ENCODE measurements at regions not wholly inside any gene's neighbourhood (a gene's known extent, or its start where the extent isn't known, plus 50 kb on each side); places are given as distances from the start of the nearest gene placed in this dataset.
"Not testable (repeated sequence)": the region's sequence is repeated elsewhere in the genome, so short reads cannot be mapped to it uniquely, and the experiment has no call there.

DNA sequence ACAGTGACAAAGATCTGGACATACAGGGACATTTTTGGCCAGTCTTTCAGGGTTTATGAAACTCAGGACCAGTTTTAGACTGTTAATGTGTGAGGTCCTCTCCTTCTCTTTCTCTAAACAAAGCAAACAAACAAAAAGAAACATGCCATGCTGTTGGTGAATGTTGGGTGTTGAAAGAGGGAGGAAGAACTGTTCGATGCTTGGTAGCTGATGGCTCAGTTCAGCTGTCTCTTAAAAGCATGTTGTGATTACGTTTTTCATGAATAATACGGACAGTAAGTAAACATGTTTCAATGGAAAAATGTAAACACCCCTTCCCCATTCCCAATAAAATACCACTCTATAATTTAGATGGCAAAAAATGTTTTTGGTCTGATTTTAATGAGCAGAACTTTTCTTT lies 219.1 kb downstream of the SEC23IP start:
- DNase-seq (ENCODE audit: low read depth), result no peak

DNA sequence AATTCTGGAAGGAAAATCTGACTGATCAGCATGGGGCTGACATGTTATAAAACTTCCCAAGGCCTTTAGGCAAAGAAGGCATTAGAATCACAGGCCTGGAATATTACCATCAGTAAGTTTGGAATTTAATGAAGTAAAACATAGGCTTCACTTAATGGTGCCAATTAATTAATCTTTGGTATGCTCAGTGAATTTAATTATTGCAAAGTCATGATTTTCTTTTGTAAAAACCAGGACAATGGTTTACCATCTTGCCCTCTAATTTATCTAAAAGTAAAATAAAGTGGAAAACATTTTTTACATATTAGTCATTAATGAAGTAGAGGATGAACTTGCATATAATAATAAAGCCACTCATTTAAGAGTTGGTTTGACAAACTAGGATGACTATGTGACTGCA lies 220.3 kb downstream of the SEC23IP start:
- no peak for DNase-seq (ENCODE audit: low read depth)

DNA sequence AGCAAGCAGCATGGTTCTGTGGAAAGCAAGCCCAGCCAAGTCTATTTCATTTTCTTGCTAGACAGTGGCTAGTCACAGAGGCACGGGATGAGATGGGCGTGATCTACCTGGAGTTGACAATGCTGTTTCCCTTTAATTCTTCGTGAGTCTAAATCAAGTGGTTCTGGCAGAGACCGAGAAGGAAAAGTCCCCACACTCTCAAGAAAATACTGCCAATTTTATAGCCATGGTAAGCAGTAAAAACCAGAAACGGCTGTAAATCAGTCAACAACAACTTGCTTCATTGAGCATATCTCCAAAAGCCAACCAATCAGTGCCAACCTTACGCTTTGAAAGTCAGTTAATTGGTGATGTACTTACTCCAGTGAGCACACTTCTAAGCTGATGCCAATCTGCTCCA lies 223.4 kb downstream of the SEC23IP start:
- DNase-seq (ENCODE audit: low read depth), result no peak

DNA sequence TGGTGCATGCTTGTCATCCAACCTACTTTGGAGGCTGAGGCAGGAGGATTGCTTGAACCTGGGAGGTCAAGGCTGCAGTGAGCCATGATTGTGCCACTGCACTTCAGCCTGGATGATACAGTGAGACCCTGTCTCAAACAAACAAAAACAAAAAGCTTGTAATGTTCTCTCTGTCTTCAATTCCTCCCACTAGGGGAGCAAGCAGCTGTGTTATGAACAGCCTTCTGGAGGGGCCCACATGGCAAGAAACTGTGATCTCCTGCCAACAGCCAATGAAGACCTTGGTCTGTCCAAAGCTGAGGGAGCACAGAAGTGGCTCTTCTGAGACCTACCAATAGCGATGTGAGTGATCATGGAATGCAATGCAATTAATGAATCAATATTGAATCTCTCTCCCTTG lies 229.2 kb downstream of the SEC23IP start:
- DNase-seq (ENCODE audit: low read depth), result no peak

DNA sequence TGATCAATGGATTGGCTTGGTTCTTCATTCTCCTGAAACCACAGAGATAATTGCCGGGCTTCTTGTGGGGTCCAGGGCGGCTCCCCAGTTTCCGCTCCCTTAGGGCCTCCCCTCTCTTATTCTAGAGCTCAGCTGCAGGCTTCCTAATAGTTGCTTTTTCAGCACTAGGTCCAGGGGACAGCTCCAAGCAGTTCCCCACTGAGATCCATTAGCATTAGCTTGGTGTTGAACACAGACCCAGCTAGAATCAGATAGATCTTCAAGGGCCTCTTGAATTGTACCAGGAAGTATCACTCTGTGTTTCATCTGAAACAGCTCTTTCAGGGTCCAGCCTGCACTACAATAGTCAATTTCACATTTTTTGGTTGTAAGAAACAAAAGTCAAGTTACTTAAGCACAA lies 238.7 kb downstream of the SEC23IP start:
- DNase-seq (ENCODE audit: low read depth), result no peak

DNA sequence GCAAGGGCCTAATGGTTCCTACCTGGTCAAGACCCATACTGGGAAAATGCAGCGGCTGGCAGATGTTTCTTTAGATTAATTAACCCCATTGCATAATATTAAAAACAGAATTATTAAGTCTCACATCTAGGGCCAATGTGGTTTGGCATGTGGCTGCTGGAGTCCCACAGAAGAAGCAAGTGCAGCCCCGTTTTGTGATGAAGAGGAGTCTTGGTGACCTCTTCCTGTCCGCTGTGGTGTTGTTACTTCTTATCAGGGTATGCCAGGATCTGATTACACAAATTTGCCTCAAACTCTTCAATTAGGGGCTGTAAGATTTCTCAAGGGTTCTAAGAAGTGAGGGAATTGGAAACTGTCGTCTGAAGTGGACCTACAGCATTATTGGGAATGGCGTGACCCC lies 240.3 kb downstream of the SEC23IP start:
- peak; percentile 84 for DNase-seq (ENCODE audit: low read depth)

DNA sequence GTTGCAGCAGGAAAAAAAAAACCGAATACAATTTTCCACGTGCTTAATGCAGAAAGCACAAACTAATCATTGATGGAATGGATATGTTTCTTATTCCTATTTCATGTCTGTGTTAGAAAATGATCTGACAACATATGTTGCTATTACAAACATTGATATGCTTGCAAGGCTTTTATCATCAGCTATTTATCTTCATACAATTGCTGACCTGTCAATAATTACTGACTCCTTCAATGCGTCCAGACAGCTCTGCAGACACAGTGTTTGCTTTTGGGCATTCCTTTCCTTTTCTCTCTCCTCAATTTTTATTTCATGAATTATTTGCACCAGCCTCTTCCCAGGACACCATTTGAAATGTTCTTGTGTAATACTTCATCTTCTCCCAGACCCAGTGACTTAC lies 246.2 kb downstream of the SEC23IP start:
- no peak for DNase-seq (ENCODE audit: low read depth)

DNA sequence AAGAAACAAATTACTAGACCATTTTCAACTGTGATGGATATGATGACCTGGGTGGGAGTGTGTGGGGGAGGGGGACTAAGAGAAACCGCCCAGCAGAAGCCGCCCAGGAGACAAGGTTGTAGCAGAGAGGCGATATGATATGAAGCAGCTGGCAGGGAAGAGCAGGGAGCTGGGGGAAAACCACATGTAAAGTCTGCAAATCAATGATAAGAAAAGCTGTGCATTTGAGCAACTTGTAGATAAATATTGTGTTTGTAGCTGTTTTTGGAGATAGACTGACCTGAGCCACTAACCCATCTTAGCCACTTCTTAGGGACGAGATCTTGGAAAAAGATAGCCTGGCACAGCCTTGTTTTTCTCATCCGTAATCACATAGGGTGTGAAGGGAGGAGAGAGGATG lies 252.6 kb downstream of the SEC23IP start:
- peak; percentile 88 for DNase-seq (ENCODE audit: low read depth)

DNA sequence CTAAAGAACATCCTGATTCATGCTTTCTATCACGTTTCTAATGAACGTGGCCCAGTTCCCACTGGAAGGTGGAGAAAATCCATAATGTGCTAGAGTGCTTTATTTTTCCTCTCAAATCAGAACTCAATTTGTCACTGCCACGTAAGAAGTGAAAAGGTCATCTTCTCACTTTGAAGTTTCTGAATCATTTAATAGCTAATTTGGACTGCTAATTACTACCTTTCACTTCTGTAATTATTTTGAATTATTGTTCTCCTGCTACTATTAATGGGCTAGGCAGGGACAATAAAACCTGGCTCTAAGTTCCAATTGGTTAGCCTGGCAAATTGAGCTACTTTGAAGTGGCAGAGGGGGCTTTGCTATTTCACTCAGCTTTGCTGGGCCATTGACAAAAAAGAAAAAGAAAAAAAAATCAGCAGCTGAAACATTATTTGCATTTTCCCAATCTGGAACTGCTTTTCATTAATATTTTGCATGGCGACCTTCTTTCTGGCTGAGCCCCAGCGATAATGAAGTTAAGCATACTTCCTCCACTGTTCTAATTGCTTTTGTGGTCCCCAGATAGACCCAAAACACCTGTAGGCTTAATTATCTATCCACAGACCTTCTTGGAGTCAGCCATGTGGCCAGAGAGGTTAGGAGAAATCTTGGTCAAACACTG lies 264.2 kb downstream of the SEC23IP start:
- no peak for DNase-seq (ENCODE audit: low read depth)

DNA sequence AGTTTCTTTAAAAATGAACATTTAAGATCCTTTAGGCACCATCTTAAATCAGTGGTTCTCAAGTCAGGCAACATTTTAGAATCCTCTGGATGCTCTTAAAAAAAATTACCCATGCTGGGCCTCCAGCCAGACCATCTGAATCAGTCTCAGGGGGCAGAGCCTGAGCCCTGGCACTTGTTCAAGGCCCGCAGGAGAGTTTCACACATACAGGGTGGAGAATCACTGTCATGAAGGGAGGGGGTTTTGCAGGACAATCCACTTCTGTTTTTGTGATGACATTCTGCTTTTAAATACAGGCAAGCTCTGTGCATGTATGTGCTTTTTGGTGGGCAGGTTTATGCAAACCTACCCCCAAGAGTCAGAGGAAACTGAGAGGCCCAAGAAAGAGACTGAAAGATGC lies 268.6 kb downstream of the SEC23IP start:
- DNase-seq (ENCODE audit: low read depth), result no peak

DNA sequence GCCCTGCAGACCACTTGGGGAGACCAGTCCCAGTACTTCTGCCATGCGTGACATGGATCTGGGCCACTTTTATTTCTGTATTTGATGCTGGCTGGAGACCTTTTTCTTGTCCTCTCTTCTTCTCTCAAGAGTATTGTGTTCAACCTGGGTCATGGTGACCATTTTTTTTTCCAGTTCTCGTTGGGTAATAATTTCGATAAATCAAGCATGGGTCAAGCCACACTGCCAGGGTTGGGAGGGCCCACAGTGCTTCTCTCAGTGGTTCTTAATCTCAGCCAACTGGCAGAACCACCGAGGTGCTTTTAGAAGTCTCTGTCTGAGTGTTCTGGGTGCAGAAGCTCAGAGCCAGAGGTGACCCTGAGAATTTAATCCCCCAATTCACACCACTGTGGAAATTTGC lies 269.9 kb downstream of the SEC23IP start:
- no peak for DNase-seq (ENCODE audit: low read depth)

DNA sequence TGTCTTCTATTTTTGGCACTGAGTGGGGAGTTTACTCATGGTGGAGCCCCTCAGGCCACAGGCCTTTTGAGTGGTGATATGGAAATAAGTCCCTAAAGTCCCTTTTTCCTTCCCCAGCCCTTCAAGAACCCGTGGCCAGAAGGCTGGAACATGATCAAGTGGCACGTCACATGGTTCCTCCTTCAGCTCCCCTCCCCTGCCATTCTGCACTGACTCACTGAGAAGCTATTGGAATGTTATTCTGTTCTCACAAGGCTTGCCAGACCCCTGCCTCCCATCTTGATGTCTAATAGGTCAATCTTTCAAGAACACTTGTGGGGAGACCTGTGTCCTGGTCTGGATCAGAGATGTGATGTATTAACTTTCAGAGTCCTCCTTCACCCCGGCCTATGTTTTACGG lies 279.8 kb downstream of the SEC23IP start:
- no peak for DNase-seq (ENCODE audit: low read depth)

DNA sequence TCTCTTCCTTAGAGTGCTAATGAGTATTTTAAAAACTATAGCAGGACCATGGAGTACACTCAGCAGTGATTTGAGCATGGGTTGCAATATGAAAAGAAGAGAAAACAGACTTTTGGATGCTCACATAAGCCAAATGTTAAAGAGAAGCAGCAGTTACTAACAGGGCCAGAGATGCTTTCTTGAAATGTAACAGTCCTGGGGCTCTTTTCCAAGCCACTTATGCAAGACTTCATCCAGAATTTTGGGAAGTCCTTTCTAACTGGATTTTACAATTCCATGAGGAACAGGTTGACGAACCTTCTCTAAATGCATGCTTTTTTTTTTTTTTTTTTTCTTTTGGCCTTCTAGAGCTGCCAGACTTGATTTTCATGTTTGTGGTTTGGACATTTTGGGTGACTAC lies 282.0 kb downstream of the SEC23IP start:
- DNase-seq (ENCODE audit: low read depth), result no peak

DNA sequence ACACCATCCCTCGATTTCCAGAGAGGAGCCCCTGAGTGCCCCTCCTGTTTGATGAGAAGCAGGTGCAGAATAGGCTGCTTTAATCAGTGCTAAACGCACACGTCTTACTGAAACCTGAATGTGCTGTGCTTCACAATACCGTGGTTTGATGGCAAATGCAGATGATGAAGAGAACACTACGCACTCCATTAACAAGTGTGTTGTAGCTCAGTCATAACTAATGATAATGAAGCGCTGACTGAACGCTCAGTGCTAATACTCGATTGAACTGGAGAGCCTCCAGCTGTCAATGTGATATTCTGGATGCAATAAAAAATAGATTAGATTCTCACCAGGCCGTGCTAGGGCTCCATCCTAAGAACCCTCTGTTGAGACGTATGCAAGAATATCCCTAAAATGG lies 279.7 kb upstream of the PLPP4 start:
- DNase-seq (ENCODE audit: low read depth), result no peak

DNA sequence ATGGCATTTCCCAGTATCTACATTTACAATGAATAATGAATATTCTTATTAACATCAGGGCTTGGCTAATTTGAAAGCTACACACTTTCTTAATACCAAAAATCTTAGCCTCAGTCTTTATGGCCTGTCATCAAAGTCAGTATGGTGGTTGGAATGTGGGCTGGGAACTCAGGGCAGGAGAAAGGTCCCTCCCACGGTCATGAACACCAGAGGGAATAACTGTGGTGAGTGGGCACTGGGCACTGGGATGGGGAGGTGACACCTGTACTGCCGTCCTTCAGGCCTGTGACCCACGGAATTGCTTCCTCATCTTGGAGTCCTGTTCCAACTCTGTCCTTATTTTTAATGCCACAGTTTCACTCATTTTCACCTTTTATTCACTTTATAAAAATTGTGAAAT lies 276.9 kb upstream of the PLPP4 start:
- DNase-seq (ENCODE audit: low read depth), result no peak

DNA sequence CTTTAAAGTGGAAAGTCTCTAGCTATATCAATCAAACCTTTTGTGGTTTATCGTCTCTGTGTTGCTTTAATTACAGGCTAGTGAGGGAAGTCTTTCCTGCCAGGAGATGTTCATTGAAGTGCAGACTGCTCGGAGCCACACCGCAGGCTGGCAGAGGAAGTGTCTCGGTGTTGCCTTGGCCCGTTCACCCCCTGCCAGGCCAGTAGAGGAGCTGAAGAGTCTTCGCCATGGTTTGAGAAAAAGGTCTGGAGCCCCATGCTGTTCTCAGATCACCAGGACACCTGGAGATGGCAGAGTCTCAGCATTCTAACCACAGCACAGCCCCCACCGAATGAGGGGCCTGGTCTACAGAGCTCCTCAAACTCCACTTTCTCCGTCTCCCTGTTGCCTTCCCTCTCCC lies 275.9 kb upstream of the PLPP4 start:
- DNase-seq (ENCODE audit: low read depth), result no peak

DNA sequence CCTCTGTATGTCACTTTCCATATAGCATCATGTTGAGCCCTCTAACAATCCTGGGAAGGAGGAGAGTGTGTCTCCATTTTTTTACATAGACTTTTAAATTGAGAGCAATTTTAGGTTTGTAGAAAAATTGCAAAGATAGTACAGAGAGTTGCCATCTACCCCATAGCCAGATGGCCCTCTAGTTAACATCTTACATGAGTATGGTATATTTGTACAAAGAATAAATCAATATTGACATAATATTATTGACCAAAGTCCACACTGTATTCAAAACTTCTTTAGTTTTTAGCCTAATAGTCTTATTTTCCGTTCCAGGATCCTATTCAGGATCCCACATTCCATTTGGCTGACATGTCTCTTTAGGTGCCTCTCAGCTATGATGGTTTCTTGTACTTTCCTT lies 274.6 kb upstream of the PLPP4 start:
- no peak for DNase-seq (ENCODE audit: low read depth)

DNA sequence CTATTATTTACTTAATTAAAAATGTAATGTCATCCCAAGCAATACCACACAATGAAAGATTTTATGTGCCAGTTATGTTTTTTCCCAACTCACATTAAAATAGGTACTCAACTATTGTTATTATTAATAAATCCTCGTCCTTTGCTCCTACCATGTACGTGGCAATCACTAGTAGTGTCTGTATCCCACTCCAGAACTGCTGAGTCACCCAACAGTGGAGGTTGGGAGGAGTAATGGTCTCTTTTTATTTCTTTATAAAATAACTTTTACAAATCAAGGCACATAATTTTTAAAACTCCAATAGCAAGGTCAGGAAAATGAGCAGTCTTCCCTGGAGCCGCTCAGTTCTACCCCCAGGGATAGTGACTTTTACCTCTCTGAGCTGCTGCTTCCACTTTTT lies 273.5 kb upstream of the PLPP4 start:
- no peak for DNase-seq (ENCODE audit: low read depth)

DNA sequence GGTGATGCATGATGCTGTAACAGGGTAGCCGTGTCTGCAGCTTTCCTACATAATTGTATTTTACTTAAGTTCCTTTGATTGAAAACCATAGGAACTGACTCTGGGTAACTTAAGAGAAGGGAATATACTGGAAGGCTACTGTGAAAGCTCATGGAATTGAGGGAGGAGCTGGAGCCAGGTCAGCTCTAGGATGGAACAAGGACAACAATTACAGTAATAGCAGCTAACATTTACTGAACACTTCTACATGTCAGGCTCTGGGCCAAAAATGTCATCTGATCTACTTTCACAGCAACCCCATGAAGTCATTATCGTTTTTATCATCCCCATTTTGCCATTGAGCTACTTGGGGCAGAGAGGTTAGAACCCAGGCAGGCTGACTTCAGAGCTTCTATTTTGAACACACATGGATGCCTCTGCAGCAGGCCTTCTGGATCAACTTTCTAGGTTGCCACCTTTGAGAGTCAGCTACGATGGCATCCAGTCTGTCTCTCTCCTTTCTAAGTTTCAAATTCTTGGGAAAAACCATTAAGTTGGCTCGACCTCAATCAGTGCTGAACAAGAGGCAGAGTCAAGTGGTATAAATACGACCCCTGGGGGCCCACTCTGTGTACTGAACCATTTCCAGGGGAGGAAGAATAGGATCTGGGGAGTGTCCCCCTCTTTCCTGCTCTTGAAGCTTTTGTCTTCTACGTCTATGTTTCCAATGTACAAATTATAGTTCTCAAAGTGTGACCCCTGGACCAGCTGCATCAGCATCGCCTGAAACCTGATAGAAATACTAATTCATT lies 272.3 kb upstream of the PLPP4 start:
- DNase-seq (ENCODE audit: low read depth), result no peak

DNA sequence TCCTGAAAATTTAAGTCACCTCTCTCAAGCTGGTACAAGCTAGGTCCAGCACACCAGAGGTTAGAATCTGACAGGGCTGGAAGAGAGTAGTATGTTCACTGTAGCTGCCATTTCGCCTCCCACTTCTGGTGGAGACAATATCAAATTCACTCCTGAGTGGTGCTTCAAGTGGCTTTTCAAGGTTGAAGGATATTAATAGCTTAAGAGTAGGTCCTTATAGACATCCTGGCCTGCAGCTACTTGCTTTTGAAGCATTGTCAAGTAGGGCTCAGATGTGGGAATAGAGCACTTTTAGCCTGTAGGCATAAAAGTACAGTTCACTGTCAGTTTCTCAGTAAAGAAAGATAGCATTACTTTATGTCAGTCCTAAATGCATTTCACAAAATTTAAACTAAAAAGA lies 270.5 kb upstream of the PLPP4 start:
- DNase-seq (ENCODE audit: low read depth), result no peak

DNA sequence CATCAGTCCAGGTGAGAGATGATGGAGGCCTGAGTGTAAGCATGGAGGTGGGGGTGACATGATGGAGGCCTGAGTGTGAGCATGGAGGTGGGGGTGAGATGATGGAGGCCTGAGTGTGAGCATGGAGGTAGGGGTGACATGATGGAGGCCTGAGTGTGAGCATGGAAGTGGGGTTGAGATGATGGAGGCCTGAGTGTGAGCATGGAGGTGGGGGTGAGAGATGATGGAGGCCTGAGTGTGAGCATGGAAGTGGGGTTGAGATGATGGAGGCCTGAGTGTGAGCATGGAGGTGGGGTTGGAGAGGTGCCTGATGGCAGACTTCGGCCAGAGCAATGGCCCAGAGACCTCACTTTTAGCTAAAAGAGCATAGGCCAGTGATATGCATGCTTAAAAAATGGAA lies 269.9 kb upstream of the PLPP4 start:
- DNase-seq (ENCODE audit: low read depth), result not testable (repeated sequence)

DNA sequence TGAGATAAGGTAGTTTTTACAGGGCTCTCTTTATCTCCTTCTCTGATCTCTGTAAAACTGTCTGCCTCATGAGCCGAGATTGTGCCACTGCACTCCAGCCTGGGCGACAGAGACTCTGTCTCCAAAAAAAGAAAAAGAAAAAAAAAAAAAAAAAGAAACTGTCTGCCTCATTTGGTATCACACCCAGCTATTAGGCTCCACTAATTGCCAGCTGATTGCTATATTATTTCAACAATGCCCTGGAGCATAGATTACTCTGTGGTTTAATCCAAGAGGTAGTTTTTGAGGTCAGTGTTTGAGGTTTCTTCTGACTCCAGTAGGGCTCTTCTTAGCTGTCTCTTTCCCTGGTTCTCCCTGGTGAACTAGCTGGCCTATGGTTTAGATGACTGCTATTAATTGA lies 268.1 kb upstream of the PLPP4 start:
- no peak for DNase-seq (ENCODE audit: low read depth)

DNA sequence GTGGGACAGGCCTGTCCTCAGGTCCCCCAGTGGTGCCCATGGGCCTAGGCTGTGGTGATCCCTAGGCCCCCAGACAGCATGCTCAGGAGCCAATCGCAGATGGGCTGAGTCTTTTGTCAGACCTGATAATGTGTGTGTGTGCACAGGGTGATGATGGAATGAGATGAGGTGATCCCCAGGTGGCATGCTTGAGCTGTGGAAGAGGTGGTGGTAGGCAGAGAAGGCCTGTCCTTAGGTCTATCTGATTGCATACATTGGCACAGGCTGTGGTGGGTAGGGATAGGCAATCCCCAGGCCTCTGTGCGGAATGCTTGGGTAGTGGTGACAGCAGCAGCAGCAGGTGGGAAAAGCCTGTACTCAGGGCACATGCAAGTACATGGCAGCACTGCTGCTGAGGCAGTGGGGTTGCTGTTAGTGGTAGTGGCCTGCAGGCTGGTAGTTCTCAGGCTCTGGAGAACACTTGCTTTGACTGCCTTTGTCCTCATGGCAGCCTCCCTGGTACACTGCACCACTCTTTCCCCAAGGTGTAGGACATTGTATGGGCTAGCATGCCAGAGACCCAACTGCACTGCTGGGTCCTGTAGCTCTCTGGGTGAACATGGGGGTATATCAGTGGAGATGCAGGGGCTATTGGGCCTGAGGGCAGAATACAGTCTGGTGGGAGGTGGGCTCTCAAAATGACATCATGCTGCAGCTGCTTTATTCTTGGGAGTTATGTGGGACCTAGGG lies 260.9 kb upstream of the PLPP4 start:
- DNase-seq (ENCODE audit: low read depth), result no peak
